ENCODE measurements at regions not wholly inside any gene's neighbourhood (a gene's known extent, or its start where the extent isn't known, plus 50 kb on each side); places are given as distances from the start of the nearest gene placed in this dataset.
A peak's percentile ranks its signal among the peaks of the same experiment; 100 is the strongest.
"Not testable (repeated sequence)": the region's sequence is repeated elsewhere in the genome, so short reads cannot be mapped to it uniquely, and the experiment has no call there.

DNA sequence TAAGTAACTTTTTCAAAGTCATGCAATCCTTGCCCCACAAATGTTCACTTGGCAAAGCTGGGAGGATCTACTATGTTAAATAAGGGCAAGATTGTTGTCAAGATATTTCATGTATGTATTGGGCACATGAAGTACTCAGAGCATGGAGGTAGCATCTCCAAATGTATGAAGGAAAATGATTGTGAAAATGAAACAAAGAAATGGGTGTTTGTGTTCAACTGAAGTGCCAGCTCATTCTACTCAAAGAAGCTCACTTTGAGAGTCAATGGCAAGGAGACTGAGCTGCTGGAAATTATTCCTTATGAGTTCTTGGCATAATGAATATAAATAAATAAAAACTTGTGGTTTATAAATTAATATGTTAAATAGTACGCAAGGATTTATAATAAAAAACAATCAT, 124.5 kb upstream of the ARSJ start:
- no peaks in the 10 kb centered on the region for H3K36me3 Mint-ChIP-seq (ENCODE audit: insufficient read depth)
- peaks cover 12 to 16% of the 10 kb centered on the region in 2 donors for H3K27me3 Mint-ChIP-seq
- H3K4me3 Mint-ChIP-seq = no peak overlapping the region
- no peak overlapping the region for H3K27ac Mint-ChIP-seq
- no peaks in the 10 kb centered on the region for H3K9me3 Mint-ChIP-seq
- DNase-seq = no peak
- no peak for ATAC-seq (replicated peaks)
- peaks cover 0 to 2% of the 10 kb centered on the region in 2 donors for H3K4me1 Mint-ChIP-seq (ENCODE audit: low read depth in 2 of 2)

DNA sequence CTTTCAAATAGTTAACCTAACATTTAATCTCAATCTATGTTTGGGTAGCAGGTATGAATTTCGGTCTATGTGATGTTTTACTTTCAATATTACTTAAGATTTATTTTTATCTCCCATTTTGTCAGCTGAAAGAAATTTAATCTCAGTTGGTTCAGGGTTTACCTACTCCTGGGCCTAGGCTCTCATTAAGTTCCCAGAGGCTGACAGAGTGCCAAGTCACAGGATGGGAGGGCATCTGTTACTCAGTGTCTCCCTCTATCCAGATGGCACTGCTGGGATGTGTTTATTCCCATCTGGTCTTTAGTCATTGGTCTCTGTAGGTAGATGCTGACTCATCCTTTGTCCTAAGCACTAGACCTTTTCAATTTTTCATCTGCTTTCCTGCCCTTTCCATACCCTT, 129.4 kb upstream of the ARSJ start:
- Mint-ChIP-seq H3K4me1 (ENCODE audit: low read depth in 2 of 2) (peaks cover 0 to under 1% of the 10 kb centered on the region in 2 donors), H3K27ac (no peak overlapping the region), H3K4me3 (no peak overlapping the region), H3K9me3 (no peaks in the 10 kb centered on the region), H3K36me3 (ENCODE audit: insufficient read depth) (no peaks in the 10 kb centered on the region), H3K27me3 (peaks cover 6 to 7% of the 10 kb centered on the region in 2 donors)
- ATAC-seq (replicated peaks) = no peak
- no peak for DNase-seq

DNA sequence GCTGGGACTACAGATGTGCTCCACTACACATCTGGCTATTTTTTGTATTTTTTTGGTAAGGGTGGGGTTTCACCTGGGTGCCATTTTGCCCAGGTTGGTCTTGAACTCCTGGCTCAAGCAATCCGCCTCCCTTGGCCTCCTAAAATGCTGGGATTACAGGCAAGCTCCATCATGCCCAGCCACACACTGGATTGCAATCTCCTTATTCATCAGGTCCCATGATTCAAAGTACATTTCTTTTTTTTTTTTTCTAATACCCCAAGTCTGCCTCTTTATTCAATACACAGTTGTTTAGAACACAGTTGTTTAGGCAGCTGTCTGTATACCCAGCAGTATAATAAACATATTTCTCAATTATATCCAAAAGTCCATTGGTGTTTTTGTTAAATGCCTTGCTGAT, 130.3 kb upstream of the ARSJ start:
- Mint-ChIP-seq H3K4me3 (no peak overlapping the region), H3K27ac (peak overlapping the region in 1 of 2 donors; percentile 22), H3K9me3 (no peaks in the 10 kb centered on the region), H3K4me1 (ENCODE audit: low read depth in 2 of 2) (no peaks in the 10 kb centered on the region), H3K27me3 (peaks cover 2% of the 10 kb centered on the region in 2 donors), H3K36me3 (ENCODE audit: insufficient read depth) (no peaks in the 10 kb centered on the region)
- DNase-seq (no peak), ATAC-seq (replicated peaks) (no peak)

DNA sequence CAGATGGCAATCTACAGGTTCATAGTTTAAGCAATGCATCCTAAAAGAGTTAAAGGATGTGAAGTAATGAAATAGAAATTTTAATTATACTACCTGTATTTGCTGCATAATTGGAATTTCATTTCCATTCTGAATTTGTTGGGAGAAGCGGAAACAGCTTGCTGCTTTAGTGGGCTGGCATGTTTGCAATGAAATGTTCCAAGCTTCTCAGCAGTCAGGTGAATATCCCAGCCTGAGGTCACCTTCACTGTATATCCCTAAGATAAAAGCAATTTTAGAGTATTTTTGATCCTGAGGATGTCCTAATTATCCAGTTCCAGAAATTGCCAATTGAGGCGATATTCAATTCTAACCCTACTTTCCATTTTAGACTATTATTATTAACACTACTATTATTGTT, 136.1 kb upstream of the ARSJ start:
- no peak overlapping the region for H3K4me3 Mint-ChIP-seq
- H3K27ac Mint-ChIP-seq = no peak overlapping the region
- H3K27me3 Mint-ChIP-seq = no peaks in the 10 kb centered on the region
- DNase-seq = no peak
- no peaks in the 10 kb centered on the region for H3K9me3 Mint-ChIP-seq
- no peaks in the 10 kb centered on the region for H3K4me1 Mint-ChIP-seq (ENCODE audit: low read depth in 2 of 2)
- no peaks in the 10 kb centered on the region for H3K36me3 Mint-ChIP-seq (ENCODE audit: insufficient read depth)
- ATAC-seq (replicated peaks) = no peak

DNA sequence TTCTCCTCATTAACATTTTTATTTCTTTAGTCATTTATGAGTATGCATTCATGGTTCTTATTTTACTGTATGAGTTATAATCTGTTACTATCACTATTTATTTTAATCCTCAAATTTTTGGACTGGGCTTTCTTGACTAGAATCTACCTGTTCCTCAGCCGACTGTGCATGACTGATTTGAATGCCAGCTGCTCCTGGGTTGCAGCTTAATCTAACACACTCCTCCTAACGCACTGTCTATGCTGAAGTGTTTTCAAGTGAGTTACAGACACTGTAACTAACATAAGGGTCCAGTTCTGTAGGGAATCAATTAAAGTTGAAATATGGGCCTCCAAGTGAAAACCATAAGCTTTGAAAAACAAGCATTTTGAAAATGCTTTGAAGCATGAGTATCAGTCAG, 137.4 kb upstream of the ARSJ start:
- H3K36me3 Mint-ChIP-seq (ENCODE audit: insufficient read depth) = no peaks in the 10 kb centered on the region
- H3K27ac Mint-ChIP-seq = no peak overlapping the region
- no peaks in the 10 kb centered on the region for H3K27me3 Mint-ChIP-seq
- DNase-seq (no peak), ATAC-seq (replicated peaks) (no peak)
- no peaks in the 10 kb centered on the region for H3K4me1 Mint-ChIP-seq (ENCODE audit: low read depth in 2 of 2)
- H3K9me3 Mint-ChIP-seq = no peaks in the 10 kb centered on the region
- no peak overlapping the region for H3K4me3 Mint-ChIP-seq

DNA sequence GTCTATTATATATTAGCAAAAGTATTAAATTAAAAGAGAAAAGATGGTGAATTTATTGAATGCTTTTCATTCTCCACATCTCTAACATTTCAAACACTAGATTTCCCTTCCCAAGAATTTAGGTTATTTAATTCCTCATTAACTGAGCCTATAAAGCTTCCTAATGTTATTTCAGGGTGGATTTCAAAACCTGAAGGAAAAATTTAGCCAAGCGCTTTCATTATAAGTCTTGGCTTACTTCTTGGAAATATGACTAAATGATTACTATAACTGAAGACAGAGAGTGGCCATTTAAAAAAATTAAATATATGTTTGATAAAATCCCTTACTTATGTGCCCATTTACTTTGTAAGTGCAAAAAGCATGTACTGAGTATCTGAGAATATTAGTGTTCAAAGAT, 141.8 kb upstream of the ARSJ start:
- DNase-seq (no peak), ATAC-seq (replicated peaks) (no peak)
- H3K4me1 Mint-ChIP-seq (ENCODE audit: low read depth in 2 of 2) = no peaks in the 10 kb centered on the region
- H3K36me3 Mint-ChIP-seq (ENCODE audit: insufficient read depth) = no peaks in the 10 kb centered on the region
- H3K4me3 Mint-ChIP-seq = no peak overlapping the region
- H3K27ac Mint-ChIP-seq = no peak overlapping the region
- no peaks in the 10 kb centered on the region for H3K9me3 Mint-ChIP-seq
- peaks cover 21 to 26% of the 10 kb centered on the region in 2 donors for H3K27me3 Mint-ChIP-seq

DNA sequence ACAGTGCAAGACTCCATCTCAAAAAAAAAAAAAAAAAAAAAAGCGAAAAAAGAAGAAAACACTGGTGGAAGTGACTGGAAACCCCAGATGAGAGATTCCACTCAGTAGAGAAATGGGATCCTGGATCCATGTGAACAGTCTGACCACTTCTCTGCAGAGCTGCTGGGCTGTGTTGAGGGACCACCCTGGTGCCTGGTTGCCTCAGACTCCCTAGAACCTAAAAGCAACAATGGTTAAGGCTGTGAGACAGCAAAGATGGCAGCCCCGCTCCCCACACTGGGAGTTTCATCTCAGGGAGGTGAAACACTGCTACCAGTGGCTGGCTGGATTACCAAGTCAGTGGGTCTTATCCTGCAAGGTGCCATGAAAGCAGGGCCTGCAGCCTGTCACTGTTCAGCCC, 152.8 kb upstream of the ARSJ start:
- Mint-ChIP-seq H3K27me3 (peaks cover 6 to 7% of the 10 kb centered on the region in 2 donors), H3K4me1 (ENCODE audit: low read depth in 2 of 2) (no peaks in the 10 kb centered on the region), H3K9me3 (peaks cover 2 to 7% of the 10 kb centered on the region in 2 donors), H3K36me3 (ENCODE audit: insufficient read depth) (peaks cover 3% of the 10 kb centered on the region), H3K27ac (no peak overlapping the region), H3K4me3 (no peak overlapping the region)
- DNase-seq = no peak
- no peak for ATAC-seq (replicated peaks)

DNA sequence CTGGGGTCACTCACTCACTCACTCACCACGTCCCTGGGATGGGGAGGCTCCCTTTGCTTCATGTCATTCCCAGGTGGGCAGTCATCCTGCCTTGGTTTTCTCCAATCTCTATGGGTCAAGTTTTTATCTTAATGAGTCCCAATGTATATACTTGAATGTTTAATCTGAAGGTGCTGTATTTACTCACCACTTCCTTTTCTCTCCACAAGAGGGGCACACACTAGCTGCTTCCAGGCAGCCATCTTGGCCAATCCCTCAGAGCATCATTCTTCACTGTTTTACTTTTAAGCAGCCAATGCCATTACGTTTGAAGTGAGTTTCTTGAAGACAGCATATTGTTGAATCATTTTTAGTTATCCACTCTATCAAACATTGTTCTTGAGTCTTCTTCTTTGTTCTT, 153.4 kb upstream of the ARSJ start:
- Mint-ChIP-seq H3K27me3 (peaks cover under 1 to 6% of the 10 kb centered on the region in 2 donors), H3K36me3 (ENCODE audit: insufficient read depth) (peaks cover 3% of the 10 kb centered on the region), H3K4me3 (no peak overlapping the region), H3K27ac (no peak overlapping the region), H3K4me1 (ENCODE audit: low read depth in 2 of 2) (no peaks in the 10 kb centered on the region), H3K9me3 (peaks cover 2 to 7% of the 10 kb centered on the region in 2 donors)
- ATAC-seq (replicated peaks) (no peak), DNase-seq (no peak)

DNA sequence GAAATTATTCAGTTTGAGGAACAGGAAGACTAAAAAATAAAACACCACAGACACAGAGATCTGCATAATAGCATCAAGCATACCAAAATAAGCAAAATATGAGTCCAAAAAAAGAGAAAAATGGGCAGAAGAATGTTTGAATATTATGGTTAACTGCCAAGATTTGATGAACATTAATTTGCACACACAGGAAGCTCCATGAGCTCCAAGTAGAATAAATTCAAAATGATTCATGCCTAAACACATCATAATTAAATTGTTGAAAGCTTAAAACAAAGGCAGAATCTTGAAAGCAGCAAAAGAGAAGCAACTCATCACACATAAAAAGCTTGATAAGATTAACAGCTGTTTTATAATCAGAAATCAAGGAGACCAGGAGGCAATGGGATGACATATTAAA, 156.6 kb upstream of the ARSJ start:
- H3K36me3 Mint-ChIP-seq (ENCODE audit: insufficient read depth) = peaks cover 3% of the 10 kb centered on the region
- no peak for ATAC-seq (replicated peaks)
- DNase-seq = no peak

DNA sequence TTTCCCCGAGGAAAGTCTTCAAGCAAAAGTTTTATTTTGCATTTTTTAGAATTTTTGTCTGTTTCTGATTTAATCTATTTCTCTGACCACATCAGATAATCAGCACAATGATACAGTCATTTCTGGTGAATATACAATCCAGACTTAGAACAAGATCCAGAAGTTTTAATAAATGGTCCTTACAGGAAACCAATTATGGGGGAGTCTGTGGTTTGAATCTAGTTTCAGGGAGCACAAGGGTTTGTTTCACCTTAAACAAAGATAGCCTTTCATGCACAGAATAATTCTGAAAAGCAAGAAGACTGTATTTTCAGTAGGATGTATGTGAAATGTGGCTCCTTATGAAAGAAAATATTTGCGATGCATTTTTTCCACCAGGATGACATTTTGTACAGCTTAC, 158.5 kb upstream of the ARSJ start:
- peaks cover 3% of the 10 kb centered on the region for H3K36me3 Mint-ChIP-seq (ENCODE audit: insufficient read depth)
- H3K4me1 Mint-ChIP-seq (ENCODE audit: low read depth in 2 of 2) = no peaks in the 10 kb centered on the region
- no peak overlapping the region for H3K27ac Mint-ChIP-seq
- DNase-seq (no peak), ATAC-seq (replicated peaks) (no peak)
- no peak overlapping the region for H3K4me3 Mint-ChIP-seq
- H3K9me3 Mint-ChIP-seq = peaks cover under 1 to 3% of the 10 kb centered on the region in 2 donors
- peaks cover 0 to 21% of the 10 kb centered on the region in 2 donors for H3K27me3 Mint-ChIP-seq

More for the DNA sequence above, 156.6 kb upstream of the ARSJ start:
- Mint-ChIP-seq H3K4me3 (no peak overlapping the region), H3K27me3 (peaks cover 0 to 11% of the 10 kb centered on the region in 2 donors), H3K27ac (no peak overlapping the region), H3K9me3 (peaks cover 2 to 7% of the 10 kb centered on the region in 2 donors), H3K4me1 (ENCODE audit: low read depth in 2 of 2) (no peaks in the 10 kb centered on the region)

DNA sequence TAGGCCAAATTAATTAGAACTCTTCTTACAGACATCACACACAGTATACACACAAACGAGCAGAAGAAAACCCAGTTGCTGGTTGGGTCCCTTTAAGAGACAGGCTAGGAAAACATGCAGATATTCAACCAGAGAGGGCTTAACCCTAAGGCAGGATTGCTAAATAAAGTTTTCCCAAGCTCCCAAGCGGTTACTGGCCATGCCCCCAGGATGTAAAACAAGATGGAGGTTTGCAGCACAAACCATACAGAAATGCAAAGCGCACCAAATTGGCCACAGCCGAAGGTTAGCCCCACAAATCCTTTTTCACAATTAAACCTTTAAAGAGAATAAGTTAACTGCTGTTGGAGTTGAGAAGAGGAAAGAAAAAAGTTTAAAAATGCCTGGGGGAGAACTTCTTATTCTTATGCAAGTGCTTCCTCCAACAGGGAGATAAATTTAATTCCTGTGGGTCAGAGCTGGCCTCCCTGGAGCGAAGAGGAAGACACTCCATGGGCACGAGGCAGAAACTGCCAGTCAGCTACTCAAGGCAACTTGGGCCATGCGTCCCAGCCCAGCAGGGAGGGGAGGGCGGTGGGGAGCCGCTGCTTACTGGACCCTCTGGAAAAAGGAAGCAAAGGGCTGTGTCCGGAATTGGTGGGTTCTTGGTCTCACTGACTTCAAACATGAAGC, 167.6 kb upstream of the ARSJ start:
- Mint-ChIP-seq H3K9me3 (peaks cover 0 to 2% of the 10 kb centered on the region in 2 donors), H3K27ac (peak overlapping the region; percentile 54 to 77), H3K4me1 (ENCODE audit: low read depth in 2 of 2) (peaks cover 5 to 8% of the 10 kb centered on the region in 2 donors), H3K36me3 (ENCODE audit: insufficient read depth) (no peaks in the 10 kb centered on the region), H3K4me3 (peak overlapping the region; percentile 69 to 76), H3K27me3 (peaks cover 27 to 36% of the 10 kb centered on the region in 2 donors)
- ATAC-seq (replicated peaks) = no peak
- DNase-seq = no peak

DNA sequence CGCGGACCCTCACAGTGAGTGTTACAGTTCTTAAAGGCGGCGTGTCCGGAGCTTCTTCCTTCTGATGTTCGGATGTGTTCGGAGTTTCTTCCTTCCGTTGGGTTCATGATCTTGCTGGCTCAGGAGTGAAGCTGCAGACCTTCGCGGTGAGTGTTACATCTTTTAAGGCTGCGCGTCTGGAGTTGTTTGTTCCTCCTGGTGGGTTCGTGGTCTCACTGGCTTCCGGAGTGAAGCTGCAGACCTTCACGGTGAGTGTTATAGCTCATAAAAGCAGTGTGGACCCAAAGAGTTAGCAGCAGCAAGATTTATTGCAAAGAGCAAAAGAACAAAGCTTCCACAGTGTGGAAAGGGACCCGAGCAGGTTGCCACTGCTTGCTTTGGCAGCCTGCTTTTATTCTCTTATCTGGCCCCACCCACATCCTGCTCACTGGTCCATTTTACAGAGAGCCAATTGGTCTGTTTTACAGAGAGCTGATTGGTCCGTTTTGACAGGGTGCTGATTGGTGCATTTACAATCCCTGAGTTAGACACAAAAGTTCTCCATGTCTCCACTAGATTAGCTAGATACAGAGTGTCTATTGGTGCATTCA, 168.3 kb upstream of the ARSJ start:
- peak overlapping the region; percentile 69 to 76 for H3K4me3 Mint-ChIP-seq
- not testable (repeated sequence) for ATAC-seq (replicated peaks); H3K9me3 Mint-ChIP-seq; H3K36me3 Mint-ChIP-seq (ENCODE audit: insufficient read depth); H3K4me1 Mint-ChIP-seq (ENCODE audit: low read depth in 2 of 2)
- H3K27me3 Mint-ChIP-seq = peaks cover 27 to 30% of the 10 kb centered on the region in 2 donors
- DNase-seq = peak in 2 of 3 experiments; percentile 4 to 10
- peak overlapping the region; percentile 27 to 77 for H3K27ac Mint-ChIP-seq

DNA sequence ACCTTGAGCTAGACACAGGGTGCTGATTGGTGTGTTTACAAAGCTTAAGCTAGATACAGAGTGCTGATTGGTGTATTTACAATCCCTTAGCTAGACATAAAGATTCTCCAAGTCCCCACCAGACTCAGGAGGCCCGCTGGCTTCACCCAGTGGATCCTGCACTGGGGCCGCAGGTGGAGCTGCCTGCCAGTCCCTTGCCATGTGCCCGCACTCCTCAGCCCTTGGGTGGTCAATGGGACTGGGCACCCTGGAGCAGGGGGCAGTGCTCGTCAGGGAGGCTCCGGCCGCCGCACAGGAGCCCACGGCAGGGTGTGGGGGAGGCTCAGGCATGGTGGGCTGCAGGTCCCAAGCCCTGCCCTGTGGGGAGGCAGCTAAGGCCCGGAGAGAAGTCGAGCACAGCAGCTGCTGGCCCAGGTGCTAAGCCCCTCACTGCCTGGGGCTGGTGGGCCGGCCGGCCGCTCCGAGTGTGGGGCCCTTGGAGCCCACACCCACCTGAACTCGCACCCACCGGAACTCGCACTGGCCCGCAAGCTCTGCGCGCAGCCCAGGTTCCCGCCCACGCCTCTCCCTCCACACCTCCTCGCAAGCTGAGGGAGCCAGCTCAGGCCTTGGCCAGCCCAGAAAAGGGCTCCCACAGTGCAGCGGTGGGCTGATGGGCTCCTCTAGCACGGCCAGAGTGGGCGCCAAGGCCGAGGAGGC, 169.1 kb upstream of the ARSJ start:
- not testable (repeated sequence) for H3K4me3 Mint-ChIP-seq; DNase-seq; H3K27ac Mint-ChIP-seq; ATAC-seq (replicated peaks); H3K4me1 Mint-ChIP-seq (ENCODE audit: low read depth in 2 of 2); H3K36me3 Mint-ChIP-seq (ENCODE audit: insufficient read depth); H3K9me3 Mint-ChIP-seq
- H3K27me3 Mint-ChIP-seq = peaks cover 26 to 27% of the 10 kb centered on the region in 2 donors

DNA sequence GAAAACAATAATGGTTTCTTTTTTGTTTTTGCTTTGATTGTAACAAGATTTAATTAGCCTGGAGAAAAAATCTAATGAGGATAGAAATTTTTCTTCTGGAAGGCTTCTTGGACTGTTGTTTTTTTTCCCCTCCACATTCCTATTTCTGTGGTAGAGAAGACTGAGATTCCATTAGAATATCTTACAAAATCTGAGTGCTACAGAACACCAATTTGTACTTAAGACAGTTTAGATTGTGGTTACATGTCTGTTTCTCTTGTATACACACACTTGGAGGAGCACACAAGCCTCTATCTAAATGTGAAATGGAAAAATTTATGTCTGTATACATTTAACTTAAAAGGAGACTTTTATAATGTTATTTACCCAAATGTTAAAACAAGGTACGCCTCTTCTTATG, 176.9 kb upstream of the ARSJ start:
- DNase-seq (no peak), ATAC-seq (replicated peaks) (no peak)
- no peak overlapping the region for H3K4me3 Mint-ChIP-seq
- H3K27ac Mint-ChIP-seq = no peak overlapping the region
- H3K4me1 Mint-ChIP-seq (ENCODE audit: low read depth in 2 of 2) = no peaks in the 10 kb centered on the region
- H3K9me3 Mint-ChIP-seq = no peaks in the 10 kb centered on the region
- no peaks in the 10 kb centered on the region for H3K27me3 Mint-ChIP-seq
- H3K36me3 Mint-ChIP-seq (ENCODE audit: insufficient read depth) = no peaks in the 10 kb centered on the region
